ENCODE measurements at regions not wholly inside any gene's neighbourhood (a gene's known extent, or its start where the extent isn't known, plus 50 kb on each side); places are given as distances from the start of the nearest gene placed in this dataset.

GRCh38 chr9:103407260-103407659, 412.1 kb downstream of the CYLC2 start:
- H3K27me3 ChIP-seq (ENCODE audit: control insufficient read depth, insufficient read depth, low read length), result no peaks in the 10 kb centered on the region
- no peak for DNase-seq (ENCODE audit: low read depth)
- H3K36me3 ChIP-seq (ENCODE audit: control insufficient read depth, insufficient read depth, low read length), result no peaks in the 10 kb centered on the region
- no peak overlapping the region for H3K4me3 ChIP-seq (ENCODE audit: low read depth, low read length)
- no peak for FAIRE-seq
- no peak for TF ChIP-seq CTCF (IDR thresholded peaks at IDR 0.05; ENCODE audit: insufficient read depth, low read length, severe bottlenecking)

- Histone ChIP-seq H3K27me3 (ENCODE audit: control insufficient read depth, insufficient read depth, low read length) (no peaks in the 10 kb centered on the region), H3K36me3 (ENCODE audit: control insufficient read depth, insufficient read depth, low read length) (no peaks in the 10 kb centered on the region), H3K4me3 (ENCODE audit: low read depth, low read length) (no peak overlapping the region)
- no peak for FAIRE-seq
- TF ChIP-seq CTCF (IDR thresholded peaks at IDR 0.05; ENCODE audit: insufficient read depth, low read length, severe bottlenecking), result no peak
- DNase-seq (ENCODE audit: low read depth), result no peak
Measured at GRCh38 chr9:103410059-103410458, 414.9 kb downstream of the CYLC2 start.

- Histone ChIP-seq H3K27me3 (ENCODE audit: control insufficient read depth, insufficient read depth, low read length) (no peaks in the 10 kb centered on the region), H3K4me3 (ENCODE audit: low read depth, low read length) (no peak overlapping the region), H3K36me3 (ENCODE audit: control insufficient read depth, insufficient read depth, low read length) (no peaks in the 10 kb centered on the region)
- no peak for DNase-seq (ENCODE audit: low read depth)
- no peak for FAIRE-seq
- TF ChIP-seq CTCF (IDR thresholded peaks at IDR 0.05; ENCODE audit: insufficient read depth, low read length, severe bottlenecking), result no peak
Measured at GRCh38 chr9:103427696-103428095, 432.6 kb downstream of the CYLC2 start.

- no peak overlapping the region for H3K4me3 ChIP-seq (ENCODE audit: low read depth, low read length)
- TF ChIP-seq CTCF (IDR thresholded peaks at IDR 0.05; ENCODE audit: insufficient read depth, low read length, severe bottlenecking), result no peak
- no peaks in the 10 kb centered on the region for H3K36me3 ChIP-seq (ENCODE audit: control insufficient read depth, insufficient read depth, low read length)
- no peaks in the 10 kb centered on the region for H3K27me3 ChIP-seq (ENCODE audit: control insufficient read depth, insufficient read depth, low read length)
- no peak for FAIRE-seq
- DNase-seq (ENCODE audit: low read depth), result no peak
Measured at GRCh38 chr9:103430469-103430868, 435.3 kb downstream of the CYLC2 start.

GRCh38 chr9:103431809-103432208, 436.7 kb downstream of the CYLC2 start:
- no peaks in the 10 kb centered on the region for H3K27me3 ChIP-seq (ENCODE audit: control insufficient read depth, insufficient read depth, low read length)
- DNase-seq (ENCODE audit: low read depth) (no peak), FAIRE-seq (no peak)
- no peak for TF ChIP-seq CTCF (IDR thresholded peaks at IDR 0.05; ENCODE audit: insufficient read depth, low read length, severe bottlenecking)
- no peaks in the 10 kb centered on the region for H3K36me3 ChIP-seq (ENCODE audit: control insufficient read depth, insufficient read depth, low read length)
- no peak overlapping the region for H3K4me3 ChIP-seq (ENCODE audit: low read depth, low read length)

- FAIRE-seq (no peak), DNase-seq (ENCODE audit: low read depth) (no peak)
- no peak for TF ChIP-seq CTCF (IDR thresholded peaks at IDR 0.05; ENCODE audit: insufficient read depth, low read length, severe bottlenecking)
- Histone ChIP-seq H3K27me3 (ENCODE audit: control insufficient read depth, insufficient read depth, low read length) (no peaks in the 10 kb centered on the region), H3K36me3 (ENCODE audit: control insufficient read depth, insufficient read depth, low read length) (no peaks in the 10 kb centered on the region), H3K4me3 (ENCODE audit: low read depth, low read length) (no peak overlapping the region)
Measured at GRCh38 chr9:103444176-103444575, 449.0 kb downstream of the CYLC2 start.

Data from bronchial epithelial cell (primary cell).